Heart left ventricle (tissue), 13 donors: ENCODE measurements at regions not wholly inside any gene's neighbourhood (a gene's known extent, or its start where the extent isn't known, plus 50 kb on each side); places are given as distances from the start of the nearest gene placed in this dataset.

Experiments
- CTCF ChIP-seq, 12 donors: fragments of 200-600 bp; sonication (generic) in 4 of 12; IDR thresholded peaks; one replicate each; pipeline versions ENCODE4 v1.5.0 to v1.8.0; 2018 to 2022; ENCODE audit warnings: antibody characterized with exemption in 12 of 12, mild to moderate bottlenecking in 5 of 12
- POLR2A ChIP-seq, 2 donors: fragments of 450-650 bp; IDR thresholded peaks; one replicate each; pipeline ENCODE4 v1.6.1; 2017; ENCODE audit warnings: antibody characterized with exemption in 2 of 2, mild to moderate bottlenecking in 2 of 2, moderate library complexity in 2 of 2
- donor health status: ischemic (EF 13 %, LVEDD 7.1; RV severe dilation, severe dysfunction).
- donor health status: DM: no; HTN: yes; CAD: no.
- donor health status: DM: no; HTN: no; CAD: no.
- donor health status: ischemic (EF 25% LVEDD 6.9; RV normal size, moderate dysfunction).
- donor health status: ischemic (EF 25% LVEDD 5.7; RV mildly dilated, moderate dysfunction).
- donor health status: ischemic (EF 35%, LVEDD 5.7; RV mildly dilated, moderate dysfunction).
- donor health status: nonischemic (EF 11% LVEDD 7.7; RV severe dilation, severe dysfunction).
- donor health status: DM: yes; HTN: yes; CAD: no.
- donor health status: PGD.
- donor health status: ischemic (EF 29% LVEDD 5.4; RV normal size, mild dysfunction).
- donor health status: nonischemic (EF 23%, LVEDD 6.1; RV moderate dilation, normal function).

GRCh38 chr2:215803150-215803549 lies 210.2 kb downstream of the MREG start:
- TF ChIP-seq CTCF (IDR thresholded peaks at IDR 0.05) (no peak), POLR2A (IDR thresholded peaks at IDR 0.05) (no peak)
